RPMI7951 (cell line): ENCODE measurements at regions not wholly inside any gene's neighbourhood (a gene's known extent, or its start where the extent isn't known, plus 50 kb on each side); places are given as distances from the start of the nearest gene placed in this dataset.
A peak's percentile ranks its signal among the peaks of the same experiment; 100 is the strongest.

Experiments
- DNase-seq: peaks from one replicate; pipeline ENCODE4 v3.0.0-alpha.2; 2012; ENCODE audit warnings: low read depth

DNA sequence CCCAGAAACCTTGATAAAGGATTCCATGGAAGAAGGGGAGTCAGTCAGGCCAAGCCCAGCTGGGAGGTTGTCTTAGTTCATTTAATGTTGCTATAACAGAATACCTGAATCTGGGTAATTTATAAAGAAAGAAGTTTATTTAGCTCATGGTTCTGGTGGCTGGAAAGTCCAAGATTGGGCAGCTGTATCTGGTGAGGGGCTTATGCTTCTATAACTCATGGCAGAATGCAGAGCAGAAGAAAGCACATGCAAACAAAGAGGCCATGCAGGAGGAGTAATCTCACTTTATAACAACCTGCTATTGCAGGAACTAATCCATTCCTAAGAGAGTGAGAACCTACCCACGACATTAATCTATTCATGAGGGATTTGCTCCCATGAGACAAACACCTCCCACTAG, 54.2 kb upstream of the ANKRD1 start:
- no peak for DNase-seq

DNA sequence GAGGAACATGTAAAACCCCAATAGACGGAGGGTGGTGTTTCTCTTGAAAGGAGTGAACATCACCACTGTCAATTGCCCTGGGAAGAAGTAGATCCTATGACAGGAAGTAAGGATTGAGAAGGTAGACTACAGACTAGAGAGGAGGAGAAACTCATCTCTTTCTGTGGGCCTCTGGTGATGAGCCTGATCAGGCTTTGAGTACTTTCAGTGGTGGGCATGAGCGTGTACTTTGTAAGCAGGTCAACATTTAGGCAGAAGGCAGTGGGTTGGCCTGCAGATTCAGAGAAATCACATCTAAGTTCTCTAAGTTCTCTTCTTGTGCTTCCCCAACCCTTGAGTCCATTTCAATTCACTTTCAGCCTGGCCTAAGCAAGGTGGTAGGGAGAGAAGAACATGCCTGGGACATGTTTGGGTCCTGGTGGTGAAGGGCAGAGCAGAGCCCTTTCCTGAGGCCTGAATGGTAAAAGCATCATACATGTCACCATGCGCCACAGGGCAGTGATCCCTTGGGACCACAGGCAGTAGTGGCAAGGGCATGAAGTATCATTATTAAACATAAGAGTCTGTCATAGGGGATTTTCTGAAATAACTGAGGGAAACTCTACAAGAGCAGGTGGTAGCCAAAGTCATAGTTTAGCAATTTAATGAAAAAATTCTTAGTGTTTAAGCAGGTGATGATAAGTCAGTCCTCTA, 56.4 kb upstream of the ANKRD1 start:
- no peak for DNase-seq

DNA sequence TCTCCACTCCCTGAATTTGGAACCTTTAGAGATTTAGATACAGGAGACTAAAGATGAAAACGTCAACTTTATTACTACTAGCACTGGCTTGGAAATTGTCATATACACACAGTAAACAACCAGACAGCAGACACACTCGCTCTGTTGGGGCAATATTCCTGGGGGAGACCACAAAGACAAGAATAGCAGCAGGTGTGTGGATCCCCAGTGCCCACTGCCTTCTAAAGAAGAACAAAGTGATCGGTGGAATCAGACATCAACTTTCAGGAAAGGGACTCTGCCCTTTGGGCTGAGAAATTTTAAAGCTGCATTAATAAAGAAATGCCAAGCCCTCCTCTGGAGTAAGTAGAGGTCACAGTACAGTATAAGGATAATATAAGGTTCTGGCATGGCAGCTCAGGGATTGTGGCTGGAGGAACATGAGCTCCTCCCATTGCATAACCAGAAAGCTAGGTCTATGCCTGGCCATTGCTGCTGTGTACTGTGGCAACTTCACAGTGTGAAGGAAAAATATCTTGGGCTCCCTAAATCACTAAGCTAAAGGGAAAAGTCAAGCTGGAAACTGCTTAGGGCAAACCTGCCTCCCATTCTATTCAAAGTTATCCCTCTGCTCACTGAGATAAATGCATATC, 57.1 kb upstream of the ANKRD1 start:
- DNase-seq, result no peak

DNA sequence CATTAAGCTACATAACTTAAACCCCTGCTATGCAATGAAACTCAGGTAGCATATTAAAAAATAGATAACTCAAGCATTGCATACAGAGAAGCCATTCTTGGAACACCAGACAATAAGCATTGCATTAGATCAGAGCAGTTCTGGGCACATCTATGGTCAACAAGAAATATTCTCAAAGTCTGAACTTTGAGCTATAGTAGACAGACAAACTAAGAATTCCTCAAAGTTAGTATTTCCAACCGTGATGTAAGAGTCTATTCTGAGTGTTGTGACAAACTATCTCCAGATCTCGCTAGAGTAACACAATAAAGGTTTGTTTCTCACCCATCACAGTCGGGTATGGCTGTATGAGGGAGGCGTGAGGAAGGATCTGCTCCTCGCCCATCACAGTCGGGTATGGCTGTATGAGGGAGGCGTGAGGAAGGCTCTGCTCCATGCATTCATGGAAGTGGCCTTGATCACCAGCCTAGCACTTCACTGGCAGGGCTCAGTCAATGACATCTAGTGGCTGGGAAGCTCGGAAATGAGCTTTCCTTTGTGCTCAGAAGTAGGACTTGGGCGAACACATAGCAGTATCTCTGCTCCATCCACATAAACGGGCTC, 61.6 kb upstream of the ANKRD1 start:
- DNase-seq, result no peak

DNA sequence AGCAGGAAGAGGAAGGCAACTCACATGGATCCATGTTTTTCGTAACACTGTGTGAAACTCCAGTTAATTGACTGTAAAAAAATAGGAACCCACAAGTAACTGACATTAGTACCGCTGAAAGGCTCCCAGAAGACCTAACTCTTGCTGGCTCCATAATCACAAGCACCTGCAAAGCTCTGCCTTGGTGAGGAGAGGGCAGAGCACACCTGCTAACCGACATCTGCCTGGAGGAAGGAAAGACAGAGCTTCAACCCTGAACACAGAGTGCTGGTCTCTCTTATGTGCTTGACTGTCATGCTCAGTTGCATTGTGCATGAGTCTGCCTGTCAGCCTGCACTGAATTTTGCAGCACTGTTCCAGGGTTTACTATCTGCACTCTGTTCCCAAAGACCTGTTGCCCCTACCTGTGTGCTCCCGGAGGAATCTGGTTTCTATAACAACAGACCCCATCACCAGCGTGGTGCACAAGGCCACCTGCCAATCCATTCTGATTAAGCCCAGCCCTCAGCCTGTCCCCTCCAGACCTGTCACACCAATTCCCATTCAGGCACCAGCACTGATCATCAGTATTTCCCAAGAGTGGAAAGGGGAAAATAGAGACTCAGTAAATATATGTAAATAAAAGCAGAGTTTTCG, 63.1 kb upstream of the ANKRD1 start:
- no peak for DNase-seq

DNA sequence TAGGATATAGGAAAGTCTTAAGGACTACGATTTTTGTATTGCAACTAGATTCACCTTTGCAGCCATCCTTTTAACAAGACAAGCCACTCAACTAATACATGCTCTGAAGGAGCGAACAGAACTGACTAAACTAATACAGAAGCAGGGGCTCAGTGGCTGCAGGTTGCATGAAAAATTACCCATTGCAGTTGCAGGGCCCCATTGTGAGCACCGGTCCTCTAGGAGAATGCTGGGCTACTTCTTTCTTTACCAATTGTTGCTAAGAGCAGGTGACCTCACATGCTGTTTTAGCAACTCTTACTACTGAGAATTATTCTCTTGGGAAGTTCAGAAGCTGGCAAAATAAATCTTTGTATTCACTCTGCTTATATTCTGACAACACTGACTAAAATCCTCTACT, 64.0 kb upstream of the ANKRD1 start:
- DNase-seq, result no peak

DNA sequence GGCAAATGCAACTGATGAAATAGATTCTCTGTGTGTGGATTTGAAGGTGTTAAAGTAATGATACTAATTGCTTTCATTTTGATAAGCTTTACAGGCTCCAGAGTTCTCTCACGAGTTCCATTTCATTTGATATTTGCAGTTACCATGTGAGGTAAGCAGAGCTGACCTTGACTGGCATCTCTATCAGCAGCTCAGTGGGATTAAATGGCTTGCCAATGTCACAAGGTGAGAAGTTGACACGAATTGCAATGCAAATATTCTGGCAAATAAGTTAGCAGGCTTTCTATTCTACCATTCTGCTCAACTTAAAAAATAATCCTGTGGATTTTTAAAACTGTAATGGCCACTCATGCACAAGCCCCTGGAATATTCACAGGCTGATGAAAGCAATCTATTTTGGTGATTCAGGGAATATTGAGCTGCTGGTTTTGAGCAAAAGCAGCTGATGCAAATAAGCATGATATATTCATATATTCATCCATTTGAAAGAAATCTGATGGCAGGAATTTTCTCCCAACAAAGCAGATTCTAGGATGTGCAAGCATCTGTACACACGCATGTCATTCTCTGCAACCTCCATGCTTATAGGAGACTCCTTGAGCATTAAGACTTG, 64.5 kb upstream of the ANKRD1 start:
- no peak for DNase-seq

DNA sequence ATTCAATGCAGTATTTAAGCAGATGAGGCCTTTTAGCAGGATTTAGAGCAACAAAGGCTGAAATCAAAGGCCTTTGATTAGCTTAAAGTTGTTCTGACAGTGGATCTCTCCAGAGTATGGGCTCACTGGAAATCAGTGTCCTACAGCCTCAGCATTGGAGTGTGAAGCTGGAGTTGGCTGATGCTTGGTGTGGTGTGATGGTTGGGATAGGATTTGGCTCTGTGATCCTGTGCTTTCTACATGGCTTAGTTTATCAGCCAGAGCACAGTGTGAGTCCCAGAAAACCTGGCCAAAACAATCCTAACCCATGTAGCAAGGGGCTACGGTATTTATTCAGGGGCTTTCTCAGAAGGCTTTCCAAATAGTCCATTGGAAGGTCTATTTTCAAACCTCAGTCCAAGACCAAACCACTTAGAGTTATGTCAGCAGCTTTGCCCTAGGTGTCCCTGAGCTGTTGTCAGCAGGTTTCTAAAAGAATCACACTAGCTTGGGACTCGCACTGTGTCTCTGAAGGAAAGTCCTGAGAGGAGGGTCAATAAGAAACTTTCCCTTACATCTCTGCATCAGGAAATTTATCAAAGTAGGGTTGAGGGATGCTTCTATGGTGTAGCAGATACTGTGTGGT, 65.4 kb upstream of the ANKRD1 start:
- DNase-seq, result no peak

DNA sequence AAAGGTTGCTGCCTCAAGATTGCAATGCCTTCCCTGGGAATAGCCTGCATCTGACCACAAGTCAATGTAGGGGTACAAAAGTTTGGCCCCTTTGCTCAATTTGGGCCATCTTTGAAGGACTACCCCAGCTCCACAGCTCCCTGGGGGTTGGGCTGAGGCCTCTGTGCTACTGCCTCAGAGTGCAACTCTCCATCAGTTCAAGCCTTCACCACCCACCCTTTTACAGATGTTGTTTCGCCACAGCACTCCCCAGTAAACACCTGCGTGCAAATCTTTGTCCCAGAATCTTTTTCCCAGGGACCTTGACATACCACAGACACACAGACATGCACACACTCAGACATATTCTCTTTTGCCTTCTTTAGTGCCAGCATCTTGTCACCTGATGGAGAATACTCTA, 66.0 kb upstream of the ANKRD1 start:
- DNase-seq, result no peak

DNA sequence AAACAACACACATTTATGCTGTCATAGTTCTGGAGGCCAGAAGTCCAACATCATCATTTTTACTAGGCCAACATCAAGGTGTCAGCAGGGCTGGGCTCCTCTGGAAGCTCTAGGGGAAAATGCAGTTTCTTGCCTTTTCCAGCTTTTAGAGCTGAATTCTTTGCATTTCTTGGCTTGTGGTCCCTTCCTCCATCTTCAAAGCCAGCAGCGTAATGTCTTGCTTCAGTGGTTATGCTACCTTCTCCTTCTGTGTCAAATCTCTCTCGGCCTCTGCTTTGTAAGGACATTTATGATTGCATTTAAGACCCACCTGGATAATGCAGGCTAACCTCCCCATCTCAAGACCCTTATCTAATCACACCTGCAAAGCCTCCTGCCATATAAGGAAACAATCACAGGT, 66.5 kb upstream of the ANKRD1 start:
- DNase-seq, result no peak

DNA sequence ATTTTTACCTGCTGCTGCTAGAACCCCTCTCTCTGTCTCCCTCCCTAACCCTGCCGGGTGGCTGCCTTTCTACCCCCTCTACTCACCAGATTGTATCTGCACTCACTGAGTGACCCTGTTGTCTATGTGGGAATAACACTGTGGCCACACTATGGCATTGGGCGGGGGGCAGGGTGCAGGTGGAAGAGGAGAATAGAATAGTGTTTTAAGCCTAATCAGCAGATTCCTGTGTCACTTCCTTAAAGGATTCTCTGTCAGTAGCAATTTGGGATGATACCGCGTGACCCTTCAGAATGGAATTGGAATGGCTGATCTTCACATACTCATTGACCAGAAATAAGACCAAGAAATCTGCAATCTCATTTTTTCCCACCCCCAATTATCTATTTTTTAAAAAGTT, 67.1 kb upstream of the ANKRD1 start:
- no peak for DNase-seq

DNA sequence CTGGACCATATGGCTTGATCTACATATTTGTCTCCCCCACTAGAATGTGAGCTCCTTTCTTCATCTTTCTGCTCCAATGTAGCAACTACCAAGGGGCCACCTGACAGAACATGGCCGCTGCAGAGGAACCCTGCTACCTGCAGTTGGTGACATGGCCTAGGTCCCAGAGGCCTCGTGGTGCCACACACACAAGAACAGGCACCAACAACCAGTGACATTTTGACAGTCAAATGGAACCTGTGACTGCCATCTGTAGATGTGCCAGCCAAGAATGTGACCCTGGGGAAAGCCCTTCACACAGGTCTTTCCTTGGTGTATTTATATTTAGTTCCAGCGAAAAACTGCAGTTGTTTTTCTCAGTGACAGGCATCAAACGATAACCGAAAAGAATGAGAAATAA, 67.9 kb upstream of the ANKRD1 start:
- DNase-seq, result no peak

DNA sequence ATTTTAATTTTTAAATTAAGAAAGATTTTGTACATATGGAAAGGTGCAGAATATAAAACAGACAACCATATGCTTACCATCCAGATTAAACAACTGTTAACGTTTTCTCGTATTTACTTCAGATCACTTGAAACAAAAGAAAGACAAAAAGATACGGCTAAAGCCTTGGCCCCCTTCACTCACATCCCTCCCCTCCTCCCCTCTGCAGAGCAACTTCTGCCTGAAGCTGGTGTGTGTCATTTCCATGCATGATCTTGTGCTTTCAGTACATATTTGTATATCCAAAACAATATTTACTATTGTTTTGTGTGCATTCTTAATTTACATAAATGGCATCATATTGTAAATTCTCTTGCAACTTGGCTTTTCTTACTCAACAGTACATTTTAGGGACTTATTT, 68.5 kb upstream of the ANKRD1 start:
- DNase-seq, result no peak

DNA sequence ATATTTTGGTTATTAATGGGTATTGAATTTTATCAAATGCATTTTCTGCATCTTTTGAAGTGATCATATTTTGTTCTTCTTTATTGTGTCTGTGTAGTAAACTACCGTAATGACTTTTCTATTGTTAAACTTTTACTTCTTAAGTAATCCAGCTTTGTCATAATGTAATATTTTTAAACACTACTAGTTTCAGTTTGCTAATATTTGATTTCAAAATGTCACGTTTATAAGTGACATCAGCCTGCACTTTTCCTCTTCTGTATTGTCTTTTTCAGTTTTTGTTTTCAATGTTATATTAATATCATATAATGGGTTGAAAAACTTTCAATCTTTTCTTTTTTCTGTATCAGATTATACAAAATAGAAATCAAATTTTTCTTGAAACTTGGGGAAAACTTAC, 71.6 kb upstream of the ANKRD1 start:
- no peak for DNase-seq

DNA sequence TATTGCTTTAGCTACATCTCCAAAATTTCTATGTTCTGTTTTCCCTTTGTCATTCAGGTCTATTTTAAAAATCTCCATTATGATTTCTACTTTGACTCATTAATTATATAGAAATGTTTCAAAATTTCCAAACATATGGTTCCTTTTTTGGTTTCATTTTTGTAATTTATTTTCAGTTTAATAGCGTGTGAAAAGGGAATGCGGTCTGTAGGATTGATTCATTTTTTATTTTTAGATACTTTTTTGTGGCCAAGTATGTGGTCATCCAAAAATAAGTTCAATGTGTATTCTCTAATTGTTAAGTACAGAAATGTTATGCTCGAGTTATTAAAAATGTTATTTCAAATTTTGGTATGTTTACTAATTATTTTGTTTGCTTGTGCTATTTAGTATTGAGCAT, 72.5 kb upstream of the ANKRD1 start:
- DNase-seq, result peak; percentile 17

DNA sequence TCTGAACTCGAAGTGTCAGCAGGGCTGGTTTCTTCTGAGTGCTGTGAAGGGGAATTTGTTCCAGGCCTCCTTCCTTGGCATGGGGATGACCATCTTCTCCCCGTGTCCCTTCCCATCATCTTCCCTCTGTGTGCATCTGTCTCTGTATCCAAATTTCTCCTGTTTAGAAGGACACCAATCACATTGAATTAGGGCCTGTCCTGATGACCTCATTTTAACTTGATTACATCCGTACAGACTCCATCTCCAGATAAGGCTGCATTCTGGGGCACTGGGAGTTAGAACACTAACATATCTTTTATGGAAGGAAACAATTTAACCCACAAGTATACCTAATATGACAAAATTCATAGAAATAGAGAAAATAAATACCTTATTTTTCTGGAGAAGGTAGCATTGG, 76.8 kb upstream of the ANKRD1 start:
- DNase-seq, result no peak

DNA sequence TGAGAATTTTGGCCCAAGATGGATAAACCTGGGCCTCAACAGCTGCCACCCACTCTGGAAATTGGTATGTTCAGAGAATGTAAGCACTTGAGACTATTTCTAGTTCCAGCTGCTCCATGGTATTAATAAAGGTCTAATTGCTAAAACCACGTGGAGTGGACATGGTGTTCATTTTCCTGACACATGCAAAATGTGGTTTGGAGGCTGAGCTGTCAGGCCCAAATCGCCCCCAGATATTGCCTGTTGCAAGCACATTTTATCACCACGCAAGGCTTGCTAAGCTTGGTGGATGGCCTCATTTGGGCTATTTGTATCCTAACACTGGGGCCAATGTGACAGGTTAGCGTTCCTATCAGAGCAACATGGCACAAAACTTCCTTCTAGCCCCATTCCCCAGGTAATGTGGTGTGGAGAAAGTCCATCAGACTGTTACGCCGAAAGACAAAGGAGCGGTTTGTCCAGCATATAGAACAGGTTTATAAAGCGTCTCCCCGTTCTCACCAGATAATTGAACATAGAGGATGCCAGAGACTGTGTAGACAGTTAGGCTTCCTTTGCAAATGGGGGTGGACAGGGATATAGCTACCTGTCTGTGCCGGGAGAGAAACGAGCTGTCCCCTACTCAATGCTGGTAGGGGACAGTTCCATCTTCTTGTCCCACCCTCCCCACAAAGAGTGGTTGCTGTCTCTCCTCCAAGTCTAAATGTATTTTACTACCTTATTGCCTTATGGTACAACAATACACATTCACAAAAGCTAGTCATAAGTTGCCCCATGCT, 78.0 kb upstream of the ANKRD1 start:
- no peak for DNase-seq

DNA sequence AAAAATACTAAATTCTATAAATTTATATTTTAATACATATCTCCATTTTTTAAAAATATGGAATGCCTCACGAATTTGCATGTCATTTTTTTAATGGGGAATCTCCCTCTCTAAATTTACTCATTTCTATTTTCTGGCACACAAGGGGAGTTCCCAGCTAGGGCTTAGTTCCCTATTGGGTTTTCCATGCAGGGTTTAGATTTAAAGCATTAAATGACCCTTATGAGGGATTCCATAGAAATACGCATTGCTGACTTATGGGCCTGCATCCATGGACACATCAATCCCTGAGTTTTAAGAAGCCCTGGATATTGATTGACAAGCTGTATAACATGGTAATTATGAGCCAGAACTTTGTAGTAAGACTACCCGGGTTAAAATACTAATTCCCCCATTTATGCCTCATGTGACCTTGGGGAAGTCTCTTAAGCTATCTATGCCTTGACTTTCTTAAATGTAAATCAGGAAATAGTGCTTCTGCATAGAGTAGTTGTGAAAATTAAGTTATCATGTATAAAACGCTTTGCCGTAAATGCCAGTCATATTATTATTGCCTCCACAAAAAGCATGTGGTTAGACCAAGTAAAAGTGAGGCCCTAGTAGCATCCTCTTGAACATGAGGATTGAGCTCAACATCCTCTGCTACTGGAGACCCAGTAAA, 78.8 kb upstream of the ANKRD1 start:
- DNase-seq, result no peak

DNA sequence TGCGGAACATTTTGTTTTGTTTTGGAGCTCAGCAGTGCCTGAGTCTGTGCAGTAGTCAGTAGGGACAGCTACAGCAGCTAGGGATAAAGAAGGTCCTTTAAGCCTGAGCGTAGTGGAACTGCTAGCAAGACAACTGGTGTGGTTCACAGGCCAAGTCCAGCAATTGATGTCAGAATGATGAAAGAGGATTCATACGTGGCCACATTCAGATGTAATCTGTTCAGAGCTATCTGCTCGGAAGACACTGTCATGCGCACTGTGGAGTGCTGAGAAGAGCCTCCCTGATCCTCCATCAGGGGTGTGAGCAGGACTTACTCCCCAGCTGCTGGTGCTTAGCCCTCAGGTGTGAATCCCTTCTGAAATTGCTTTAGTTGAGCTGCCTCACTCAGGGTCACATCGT, 79.6 kb upstream of the ANKRD1 start:
- DNase-seq, result no peak

DNA sequence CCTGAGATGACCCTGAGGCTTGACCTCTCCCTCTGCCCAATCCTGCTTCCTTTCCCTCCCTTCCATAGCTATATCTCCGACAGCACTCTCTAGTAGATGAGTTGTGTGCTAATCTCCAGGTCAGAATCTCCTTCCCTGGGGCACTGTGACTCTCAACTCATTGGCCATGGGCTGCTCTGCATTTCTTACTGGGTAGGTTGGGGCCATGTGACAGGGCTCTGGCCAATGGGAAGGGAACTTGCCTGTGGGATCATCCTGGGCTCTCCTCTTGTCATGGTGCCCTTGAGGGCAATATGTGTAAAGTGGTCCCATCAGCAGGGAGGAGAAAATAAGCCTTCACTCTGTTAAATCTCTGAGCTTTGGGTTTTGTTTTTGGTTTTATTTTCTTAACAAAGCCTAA, 80.1 kb upstream of the ANKRD1 start:
- DNase-seq, result no peak

DNA sequence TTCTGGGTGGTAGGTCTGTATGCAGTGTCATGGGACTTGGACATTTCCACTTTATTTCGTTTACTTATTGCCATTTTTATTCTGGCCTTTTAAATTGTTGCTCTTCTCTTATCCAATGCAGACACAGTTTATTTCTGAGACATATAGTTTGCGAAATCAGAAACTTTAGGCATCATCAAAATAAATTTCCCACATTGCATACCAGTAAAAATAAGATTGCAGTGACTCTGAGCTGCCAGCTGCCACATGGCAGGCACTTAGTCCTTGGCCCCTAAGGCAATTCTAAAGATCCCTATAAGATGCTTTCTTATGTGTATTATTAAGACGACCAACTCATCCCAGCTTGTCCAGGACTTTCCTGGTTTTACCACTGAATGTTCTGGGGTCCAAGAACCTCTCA, 81.8 kb upstream of the ANKRD1 start:
- no peak for DNase-seq
